HG02678 (cell line): ENCODE measurements at regions not wholly inside any gene's neighbourhood (a gene's known extent, or its start where the extent isn't known, plus 50 kb on each side); places are given as distances from the start of the nearest gene placed in this dataset.

Source experiments
- ATAC-seq: cut with Tn5 transposase; IDR thresholded peaks from one replicate; pipeline ENCODE4 v1.9.1; 2021; ENCODE audit warnings: mild to moderate bottlenecking, moderate library complexity; ENCODE audit not compliant: unreplicated experiment

DNA sequence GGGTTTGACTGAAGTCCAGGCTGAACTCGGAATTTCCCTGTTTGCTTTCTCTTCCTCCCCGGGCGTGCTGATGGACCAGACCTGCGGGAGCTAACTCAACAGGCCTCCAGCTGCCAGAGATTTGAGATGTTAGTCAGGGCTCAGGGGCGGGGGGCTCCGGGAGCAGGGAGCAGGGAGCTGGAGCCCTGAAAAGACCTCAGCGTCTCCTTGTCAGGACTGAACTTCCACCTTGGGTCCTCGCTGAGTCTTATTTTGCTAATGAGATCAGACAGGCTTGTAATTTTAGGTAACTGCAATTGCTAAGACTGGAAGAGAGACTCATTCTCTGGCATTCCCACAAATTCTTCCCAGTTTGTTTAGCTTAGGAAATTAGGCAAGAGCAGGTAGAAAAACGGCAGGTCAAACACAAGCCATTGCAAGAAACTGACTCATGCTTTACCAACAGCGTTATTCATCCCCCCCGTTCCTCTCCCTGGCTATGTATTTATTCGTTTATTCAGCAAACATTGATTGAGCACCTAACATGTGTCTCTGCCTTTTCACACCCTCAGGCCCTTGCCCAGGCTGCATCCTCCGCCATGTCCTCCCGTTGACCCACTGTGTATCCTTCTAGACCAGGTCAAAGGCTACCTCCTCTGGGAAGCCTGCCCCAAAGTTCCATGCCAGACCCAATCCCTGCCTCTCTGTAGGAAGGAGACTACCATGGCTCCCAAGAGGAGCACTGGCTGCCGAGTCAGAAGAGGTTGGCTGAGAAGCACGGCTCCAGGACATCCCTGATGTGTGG, 80.4 kb upstream of the DIO3 start:
- ATAC-seq, result no peak

DNA sequence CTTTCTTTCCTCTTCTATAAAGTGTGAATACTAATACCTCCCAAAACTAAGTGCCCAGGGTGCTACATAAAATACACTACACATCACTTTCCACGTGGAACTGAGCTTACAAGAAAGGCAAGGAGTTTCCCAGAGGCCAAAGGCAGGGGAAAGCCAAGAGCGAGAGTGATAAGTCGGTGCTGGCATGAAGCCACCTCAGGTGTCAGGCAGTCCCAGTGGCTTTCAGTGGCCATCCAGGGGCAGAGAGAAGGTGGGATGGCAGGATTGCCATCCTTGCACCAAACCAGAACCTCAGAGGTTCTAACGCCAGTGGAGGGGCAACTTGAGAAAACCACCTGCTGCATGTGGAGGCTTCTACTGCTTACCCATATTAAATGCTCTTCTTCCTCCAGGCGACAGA, 79.7 kb upstream of the DIO3 start:
- ATAC-seq, result no peak

DNA sequence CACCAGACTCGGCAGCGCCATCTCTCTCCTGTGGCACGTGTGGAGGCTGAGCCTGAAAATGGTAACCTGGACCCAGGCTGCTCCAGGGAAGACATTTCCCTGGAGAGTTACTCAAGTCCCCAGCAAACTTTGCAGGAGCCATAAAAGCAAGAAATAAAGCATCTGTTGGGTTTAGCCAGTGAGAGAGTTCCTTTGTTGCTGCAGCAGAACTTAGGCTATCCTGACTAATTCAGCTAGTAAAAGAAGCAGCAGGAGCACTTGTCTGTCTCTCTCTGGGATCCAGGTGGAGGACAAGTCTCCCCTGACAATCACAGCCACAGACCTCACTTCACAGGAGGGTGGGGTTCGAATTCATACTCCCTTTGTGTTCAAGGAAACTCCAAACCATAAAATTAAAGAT, 79.2 kb upstream of the DIO3 start:
- ATAC-seq, result no peak

DNA sequence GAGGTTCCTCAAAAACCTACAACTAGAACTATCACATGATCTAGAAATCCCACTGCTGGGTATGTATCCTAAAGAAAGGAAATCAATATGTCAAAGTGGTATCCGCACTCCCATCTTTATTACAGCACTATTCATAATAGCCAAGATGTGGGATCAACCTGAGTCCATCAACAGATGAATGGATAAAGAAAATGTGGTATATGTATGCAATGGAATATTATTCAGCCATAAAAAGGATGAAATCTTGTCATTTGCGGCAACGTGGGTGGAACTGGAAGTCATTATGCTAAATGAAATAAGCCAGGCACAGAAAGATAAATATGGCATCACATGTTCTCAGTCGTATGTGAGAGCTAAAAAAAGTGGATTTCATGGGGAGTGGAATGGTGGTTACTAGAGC, 77.5 kb upstream of the DIO3 start:
- ATAC-seq, result no peak

DNA sequence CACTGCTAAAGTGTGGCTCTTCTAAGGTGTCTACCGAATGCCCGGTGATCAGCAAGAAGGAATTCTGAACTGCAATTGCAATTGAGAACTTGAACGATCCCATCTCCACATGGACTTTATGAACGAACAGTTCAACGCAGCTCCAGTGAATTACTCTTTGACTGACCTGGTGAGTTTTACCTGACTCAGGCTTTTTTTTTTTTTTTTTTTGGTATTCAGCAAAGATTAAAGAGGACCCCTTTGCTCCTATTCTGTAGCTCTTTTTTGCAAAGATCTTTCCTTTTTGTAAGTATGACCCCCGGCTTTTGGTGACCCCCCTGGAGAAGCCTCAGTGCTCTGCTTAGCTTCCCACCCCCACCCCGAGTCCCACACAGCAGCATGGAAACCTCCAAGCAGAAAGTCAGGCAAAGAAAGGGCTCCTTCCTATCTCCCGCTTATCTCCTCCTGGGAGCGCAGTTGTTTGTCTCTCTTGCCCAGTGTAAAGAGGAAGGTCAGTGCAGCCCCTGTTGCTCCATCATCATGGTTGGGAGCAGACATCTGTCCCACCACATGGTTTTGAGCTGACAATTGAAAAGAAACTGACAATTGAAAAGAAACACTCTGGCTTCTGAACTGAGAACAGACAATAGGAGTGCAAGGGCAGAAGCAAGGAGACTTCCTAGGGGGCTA, 72.1 kb upstream of the DIO3 start:
- no peak for ATAC-seq

DNA sequence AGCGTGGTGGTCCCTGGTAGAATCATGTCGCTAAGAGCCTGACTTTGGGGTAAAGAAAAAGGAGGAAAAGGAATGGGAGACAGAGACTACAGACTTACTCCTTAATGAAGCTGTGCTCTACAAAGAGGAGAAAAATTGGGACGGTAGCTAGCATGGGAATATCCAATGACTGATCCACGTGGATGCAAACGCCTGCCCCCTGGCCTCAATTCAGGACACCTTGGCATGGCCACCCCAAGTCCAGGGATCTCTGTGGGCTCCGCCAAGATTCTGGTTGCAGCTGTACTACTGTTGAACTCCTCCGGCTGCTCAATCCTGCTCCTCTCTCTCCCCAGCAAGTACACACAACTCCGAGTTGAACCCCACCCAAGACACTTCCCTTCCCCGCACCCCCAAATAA, 70.5 kb upstream of the DIO3 start:
- no peak for ATAC-seq

DNA sequence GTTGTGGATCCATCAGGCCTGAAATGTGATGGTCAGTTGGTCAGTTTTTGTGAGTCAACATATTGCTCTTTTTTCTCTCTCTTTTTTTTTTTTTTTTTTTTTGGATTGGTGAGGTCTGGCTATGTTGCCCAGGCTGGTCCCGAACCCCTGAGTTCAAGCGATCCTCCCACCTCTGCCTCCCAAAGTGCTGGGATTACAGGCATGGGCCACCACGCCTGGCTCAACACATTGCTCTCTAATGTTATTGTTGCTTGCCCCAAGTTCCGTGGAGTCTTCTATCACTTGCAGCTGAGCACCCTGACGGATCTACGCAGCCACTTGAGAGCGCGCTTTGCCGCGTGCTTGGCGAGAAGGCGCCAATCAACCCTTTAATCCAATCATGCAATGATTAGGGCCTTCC, 69.5 kb upstream of the DIO3 start:
- no peak for ATAC-seq

DNA sequence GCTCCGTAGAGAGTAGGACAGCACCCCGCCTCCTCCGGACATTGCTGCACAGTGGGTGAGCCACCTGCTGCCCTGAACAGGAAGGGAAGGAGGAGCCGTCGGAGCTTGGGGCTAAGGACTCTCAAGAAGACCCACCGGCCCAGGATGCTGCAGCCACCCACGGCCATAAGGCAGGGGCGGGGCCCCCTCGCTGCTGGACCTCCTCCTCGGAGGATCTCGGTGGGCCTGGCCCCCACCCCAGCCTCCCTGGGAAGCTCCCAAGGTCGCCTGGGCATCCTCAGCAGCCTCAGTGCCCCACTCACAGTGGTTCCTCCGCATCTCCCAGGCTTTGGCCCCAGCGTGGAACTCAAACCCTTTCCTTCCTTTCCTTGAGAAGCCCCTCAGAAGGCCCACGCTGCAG, 68.6 kb upstream of the DIO3 start:
- ATAC-seq, result no peak

DNA sequence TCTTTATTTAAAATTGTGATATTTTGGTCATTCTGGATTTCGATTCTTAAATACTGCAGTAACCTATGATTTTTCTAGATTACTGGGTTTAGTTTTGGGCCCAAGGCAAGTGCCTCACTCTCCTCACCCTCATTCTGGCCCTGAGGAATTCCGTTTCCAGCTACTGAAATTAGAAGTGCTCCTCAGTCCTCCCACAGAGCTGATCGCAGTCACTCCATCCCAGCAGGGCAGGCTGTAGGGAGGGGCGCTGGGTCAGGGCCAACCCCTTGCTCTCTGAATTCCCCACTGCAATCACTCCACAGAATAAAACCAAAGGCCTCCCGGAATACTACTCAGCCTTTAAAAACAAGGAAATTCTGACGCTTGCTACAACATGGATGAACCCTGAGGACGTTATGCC, 66.5 kb upstream of the DIO3 start:
- ATAC-seq, result no peak

DNA sequence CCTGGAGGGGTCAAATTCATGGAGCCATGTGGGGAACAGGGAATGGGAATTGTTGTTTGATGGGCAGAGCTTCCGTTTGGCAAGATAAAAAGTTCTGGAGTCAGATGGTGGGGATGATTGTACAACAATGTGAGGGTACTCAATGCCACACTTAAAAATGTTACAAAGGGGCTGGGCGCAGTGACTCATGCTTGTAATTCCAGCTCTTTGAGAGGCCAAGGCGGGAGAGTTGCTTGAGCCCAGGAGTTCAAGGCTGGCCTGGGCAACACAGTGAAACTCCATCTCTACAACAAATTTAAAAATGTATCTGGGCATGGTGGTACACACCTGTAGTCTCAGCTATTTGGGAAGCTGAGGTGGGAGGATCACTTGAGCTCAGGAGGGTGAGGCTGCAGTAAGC, 66.0 kb upstream of the DIO3 start:
- no peak for ATAC-seq

DNA sequence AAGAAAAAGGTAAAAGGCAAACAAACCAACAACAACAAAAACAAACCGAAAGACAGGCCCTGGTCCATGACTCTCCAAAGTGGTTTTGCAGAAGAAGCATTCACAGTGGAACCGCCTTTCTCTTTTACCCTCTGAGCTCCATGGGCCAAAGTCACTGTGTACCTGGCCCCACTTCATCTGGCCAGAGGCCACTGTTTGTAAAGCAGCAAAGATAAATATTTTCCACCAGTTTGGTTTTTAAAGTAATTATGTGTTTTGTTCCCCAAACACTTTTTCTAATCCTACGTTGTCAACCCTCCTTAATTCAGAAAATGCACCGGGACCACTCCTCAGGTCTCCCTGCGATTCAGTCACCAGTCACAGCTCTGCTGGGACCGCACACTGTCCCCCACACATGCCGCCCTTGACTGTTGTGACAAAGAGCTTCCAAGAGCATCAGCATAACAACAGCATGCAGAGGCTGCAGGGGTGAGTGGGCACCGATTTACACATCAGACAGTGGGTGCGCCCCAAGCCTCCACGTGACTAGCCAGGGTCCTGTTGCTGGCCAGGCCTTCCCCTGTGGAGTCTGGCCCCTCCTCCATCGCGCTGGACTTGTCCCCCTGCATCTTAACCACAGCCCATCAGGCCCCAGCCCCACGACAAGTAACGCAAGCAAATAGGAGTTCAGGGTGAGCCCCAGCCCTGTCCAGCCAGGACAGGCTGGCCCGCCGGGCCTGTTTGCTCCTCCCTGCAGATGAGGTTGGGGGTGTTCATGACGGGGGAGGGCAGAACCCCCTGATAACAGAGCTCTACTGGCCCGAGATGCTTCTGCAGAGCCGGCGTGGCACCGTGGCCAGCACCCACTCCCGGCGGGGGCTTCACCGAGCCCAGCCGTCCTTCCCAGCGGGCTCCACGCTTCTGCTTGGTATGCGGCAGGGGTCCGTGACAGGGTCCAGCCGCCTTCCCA, 65.2 kb upstream of the DIO3 start:
- ATAC-seq, result no peak

DNA sequence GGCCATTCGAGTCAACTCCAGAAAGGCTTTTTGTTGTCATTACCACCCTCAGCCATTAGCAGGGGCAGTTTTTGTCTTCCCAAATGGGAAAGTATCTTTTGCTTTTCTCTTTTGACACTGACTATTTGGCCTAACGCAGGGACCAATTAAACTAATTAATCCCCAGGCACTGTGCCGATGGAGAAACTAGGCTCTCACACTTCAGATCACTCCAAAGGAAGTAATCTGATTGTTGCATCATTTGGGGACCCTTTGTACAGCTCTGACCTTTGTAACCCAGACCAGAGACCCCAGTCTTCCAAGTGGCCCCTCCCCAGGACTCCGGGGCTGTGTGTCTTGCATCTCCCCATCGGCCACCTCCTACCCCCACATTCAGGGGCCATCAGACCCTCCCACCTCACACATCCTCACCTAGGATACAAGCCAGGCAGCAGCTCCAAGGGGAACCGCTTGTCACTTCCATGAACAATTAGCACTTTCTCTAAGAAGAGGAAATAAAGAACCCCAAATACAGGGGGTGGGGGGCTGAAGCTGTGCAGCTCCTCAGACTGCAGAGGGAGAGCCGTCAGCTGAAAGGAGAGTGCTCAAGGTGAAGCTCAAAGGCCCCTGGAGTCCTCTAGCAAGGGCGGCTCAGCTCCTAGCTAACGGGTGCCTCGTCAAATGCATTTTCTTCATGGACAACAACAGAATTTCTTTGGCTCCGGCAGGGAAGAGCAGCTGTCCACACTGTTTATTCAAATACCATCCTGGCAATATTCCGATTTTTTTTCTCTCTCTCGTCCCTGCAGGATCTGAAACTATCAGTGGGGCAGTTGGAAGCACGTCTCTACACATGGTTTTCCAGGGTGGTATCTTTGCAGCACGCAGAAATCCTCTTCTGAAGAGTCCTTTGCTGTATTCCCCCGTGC, 64.3 kb upstream of the DIO3 start:
- ATAC-seq, result no peak

DNA sequence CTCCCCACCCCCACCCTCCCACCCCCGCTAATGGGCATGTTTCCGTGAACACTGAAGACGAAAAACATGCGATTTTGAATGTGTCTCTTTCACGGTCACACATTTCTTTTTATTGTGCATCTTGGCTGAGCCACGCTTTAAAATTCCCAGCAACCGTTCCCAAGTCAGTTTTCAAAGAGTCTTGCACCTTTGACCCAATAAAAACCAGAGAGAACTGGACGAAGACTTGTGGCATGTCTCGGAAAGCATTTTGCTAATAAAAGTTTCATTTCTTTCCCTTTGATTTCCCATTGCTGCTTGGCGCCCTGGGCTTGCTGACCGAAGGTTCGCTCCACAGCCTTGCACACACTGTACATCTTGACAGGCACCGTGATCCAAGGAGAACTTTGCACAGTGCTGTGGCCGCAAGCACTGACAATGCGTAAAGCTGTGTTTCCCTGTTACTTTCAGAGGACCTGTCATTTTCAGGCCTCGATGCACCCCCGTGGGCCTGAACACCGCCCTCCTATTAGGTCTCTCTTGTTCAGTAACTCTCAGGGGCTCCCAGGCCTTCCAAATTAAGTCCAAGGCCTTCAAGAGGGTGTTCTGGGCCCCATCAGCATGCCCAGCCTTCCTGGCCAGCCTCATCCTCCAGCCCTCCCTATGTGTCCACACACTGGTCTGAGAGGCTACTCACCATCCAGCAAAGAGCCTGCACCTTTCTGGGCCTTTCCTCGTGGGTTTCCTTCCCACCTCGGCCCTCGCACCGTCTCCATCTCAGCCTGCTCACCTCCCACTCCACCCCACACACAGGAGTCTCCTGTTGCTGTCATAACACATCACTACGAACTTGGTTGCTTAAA, 63.4 kb upstream of the DIO3 start:
- no peak for ATAC-seq

DNA sequence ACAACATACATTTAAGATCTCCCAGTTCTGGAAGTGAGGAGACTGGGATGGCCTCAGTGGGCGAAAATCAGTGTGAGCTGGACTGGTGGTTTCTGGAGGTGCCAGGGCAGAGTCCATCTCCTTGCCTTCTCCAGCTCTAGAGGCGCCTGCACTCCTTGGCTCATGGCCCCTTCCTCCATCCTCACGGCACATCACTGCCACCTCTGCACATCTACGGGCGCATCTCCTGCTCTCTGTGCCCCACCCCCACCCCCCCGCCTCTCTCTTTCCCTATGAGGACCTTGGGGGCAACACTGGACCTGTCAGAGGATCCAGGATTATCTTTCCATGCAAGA, 62.8 kb upstream of the DIO3 start:
- ATAC-seq, result no peak

DNA sequence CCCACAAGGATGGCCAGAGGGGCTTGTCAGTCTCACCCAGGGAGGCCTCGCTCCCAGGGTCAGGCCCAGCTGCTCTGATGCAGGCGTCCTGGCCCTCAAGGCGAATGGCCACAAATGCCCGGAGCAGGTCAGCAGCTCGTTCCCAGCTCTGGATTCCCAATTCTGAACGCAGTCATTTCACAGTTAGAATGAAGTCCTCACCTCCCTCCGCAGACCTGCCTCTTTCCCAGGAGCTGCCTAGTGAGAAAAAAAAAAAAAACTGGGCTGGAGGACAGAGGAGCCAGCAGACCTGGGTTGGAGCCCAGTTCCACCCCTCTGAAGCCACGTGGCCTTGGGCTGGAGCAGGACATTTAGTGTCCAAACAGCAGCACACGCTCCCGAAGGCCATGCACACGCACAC, 62.2 kb upstream of the DIO3 start:
- ATAC-seq, result no peak

DNA sequence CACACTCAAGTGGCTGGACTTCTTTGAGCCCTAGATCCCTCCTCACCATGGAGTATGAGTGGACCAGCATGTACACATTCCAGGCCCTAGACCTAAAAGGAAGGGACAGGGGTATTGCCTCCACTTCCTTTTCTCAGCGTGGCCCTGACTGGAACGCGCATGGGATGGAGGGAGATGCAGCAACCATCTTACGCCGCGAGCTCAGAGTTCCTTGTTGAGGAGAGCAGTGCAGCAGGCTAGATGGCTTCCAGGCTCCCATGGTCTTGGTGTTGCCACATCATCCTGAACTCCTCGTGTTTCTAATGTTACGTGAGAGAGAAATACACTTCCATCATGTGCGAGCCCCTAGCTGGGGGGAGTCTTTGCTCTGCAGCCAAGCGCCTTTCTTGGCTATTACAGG, 61.8 kb upstream of the DIO3 start:
- ATAC-seq, result no peak

DNA sequence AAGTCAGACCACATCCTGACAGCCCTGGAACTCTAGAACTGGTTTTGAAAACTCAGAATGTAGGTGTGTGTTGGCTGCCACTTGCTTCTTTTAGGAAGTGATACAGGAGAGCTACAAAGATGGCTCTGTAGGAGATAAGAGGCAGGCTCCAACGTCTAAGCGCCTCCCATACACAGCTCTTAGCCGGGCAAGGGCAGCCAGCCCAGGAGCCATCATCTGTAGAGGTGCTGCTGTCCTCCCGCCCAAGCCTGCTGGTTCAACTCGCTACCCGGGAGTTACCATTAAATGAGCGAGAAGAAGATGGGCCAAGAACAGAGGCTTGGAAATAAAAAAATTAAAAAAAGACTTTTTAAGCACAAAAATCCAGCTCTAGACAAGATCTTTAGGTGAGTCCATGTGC, 61.2 kb upstream of the DIO3 start:
- ATAC-seq, result no peak

DNA sequence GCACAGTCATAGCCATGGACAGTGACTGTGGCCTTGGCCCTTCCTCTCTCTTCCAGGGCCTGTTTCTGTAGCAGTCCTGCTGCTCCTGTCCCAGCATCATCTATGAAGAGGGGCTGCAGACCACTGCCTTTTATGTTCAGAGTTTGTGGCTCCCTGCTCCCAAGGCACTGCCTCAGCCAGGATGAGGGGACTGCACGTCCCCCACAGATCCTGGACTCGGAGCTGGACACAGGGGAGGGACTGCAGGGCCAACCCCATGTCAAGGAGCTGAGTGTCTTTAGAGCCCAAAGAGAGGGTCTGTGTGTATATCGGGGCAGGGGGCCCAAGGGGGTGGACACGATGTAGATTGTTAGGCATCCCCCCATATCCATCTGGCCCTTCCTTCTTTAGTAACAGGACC, 60.6 kb upstream of the DIO3 start:
- no peak for ATAC-seq

DNA sequence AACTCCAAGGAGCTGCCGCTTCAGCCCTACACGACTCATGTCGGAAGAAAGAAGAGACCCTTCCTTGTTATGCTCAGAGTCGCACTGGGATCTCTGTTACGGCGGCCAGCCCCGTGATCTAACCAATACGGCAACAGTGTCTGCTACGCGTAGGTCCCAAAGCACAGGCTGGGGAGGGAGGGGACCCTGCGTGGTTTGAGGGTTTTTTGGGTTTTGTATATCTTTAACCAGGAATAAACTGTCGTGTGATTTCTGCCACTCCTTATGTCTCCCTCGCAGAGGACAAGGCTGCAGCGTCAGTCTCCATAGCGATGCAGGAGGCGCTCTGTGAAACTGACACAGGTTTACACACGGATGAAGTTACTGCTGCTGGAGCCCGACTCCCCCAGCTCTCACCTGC, 60.0 kb upstream of the DIO3 start:
- no peak for ATAC-seq
